ENCODE measurements at regions not wholly inside any gene's neighbourhood (a gene's known extent, or its start where the extent isn't known, plus 50 kb on each side); places are given as distances from the start of the nearest gene placed in this dataset.

DNA sequence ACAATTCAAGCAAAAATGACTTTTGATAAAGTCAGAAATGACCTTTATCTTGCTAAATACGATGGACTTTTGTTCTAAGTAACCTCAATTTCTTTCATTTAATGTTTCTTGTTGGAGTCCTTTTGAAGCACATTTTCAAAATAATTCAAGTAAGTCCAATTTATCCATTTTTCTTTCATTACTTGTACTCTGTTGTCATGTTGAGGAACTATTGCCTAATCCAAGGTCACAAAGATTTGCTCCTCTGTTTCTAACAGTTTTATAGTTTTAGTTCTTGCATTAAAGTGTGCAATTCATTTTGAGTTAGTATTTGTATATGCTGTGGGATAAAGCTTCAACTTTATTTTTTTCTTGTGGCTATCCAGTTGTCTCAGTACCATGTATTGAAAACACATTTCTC, 66.7 kb downstream of the CCER1 start:
- TF ChIP-seq, protein P1, sequence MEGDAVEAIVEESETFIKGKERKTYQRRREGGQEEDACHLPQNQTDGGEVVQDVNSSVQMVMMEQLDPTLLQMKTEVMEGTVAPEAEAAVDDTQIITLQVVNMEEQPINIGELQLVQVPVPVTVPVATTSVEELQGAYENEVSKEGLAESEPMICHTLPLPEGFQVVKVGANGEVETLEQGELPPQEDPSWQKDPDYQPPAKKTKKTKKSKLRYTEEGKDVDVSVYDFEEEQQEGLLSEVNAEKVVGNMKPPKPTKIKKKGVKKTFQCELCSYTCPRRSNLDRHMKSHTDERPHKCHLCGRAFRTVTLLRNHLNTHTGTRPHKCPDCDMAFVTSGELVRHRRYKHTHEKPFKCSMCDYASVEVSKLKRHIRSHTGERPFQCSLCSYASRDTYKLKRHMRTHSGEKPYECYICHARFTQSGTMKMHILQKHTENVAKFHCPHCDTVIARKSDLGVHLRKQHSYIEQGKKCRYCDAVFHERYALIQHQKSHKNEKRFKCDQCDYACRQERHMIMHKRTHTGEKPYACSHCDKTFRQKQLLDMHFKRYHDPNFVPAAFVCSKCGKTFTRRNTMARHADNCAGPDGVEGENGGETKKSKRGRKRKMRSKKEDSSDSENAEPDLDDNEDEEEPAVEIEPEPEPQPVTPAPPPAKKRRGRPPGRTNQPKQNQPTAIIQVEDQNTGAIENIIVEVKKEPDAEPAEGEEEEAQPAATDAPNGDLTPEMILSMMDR (IDR thresholded peaks at IDR 0.05) = no peak
- TF ChIP-seq POLR2A (IDR thresholded peaks at IDR 0.05) = no peak
